GF-D8 (cell line): ENCODE measurements at regions not wholly inside any gene's neighbourhood (a gene's known extent, or its start where the extent isn't known, plus 50 kb on each side); places are given as distances from the start of the nearest gene placed in this dataset.

Experiments
- DNase-seq: peaks from one replicate; lab custom pipeline; 2025; lab: John Stamatoyannopoulos, UW

DNA sequence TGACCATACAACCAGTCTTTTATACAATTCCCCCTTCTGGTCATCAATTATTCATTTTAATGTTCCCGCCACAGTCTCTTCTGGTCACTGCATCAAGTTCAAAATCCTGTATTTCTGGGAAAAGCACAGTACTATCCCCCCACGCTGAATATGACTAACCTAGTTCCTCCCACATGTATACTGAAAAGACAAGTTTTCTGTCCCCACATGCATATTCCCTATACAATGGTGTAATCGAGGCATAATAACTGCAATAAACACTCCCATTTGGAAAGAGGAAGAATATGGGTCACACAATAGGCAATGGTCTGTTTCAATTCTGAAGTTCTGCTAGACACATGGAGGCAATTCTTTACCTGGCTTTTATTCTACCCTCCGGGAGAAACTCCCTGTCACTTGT is 344.9 kb downstream of the EFNA5 start:
- DNase-seq = no peak

DNA sequence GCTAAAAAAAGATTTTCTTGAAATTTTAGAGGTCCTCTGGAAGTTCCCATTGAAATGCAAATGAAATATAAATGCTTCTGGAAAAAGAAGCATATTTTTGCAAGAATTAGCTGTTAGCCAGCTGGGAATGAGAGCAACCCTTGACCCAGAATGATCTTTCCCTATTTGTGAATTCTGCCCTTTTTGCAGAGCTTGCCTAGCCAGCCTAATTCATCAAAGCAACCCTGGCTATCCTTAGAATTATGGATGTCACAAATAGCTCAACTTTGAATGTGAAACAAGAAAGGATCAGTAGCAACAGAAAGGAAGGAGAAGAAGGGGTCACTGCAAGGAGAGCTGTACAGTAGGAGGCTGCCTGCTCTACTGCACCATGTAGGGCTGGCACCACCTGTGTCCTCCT is 345.9 kb downstream of the EFNA5 start:
- DNase-seq = no peak

DNA sequence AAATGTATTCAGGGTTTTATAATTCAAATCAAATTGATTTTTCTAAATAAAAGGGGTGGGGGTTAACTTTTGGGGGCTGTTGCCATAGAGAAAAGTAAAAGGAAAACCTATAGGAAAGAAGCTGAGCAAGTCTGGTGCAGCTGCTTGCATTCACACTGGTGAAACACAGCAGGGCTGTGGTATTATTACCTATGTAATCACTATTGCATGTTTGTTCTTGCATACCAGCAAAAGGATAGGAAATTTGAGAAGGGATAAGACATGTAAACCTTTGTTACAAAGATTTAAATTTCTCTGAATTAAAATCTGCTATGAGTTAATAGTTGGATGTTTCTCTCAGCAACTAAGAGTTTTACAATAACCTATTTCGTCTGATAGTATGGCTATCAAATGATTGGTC is 346.7 kb downstream of the EFNA5 start:
- DNase-seq = no peak

DNA sequence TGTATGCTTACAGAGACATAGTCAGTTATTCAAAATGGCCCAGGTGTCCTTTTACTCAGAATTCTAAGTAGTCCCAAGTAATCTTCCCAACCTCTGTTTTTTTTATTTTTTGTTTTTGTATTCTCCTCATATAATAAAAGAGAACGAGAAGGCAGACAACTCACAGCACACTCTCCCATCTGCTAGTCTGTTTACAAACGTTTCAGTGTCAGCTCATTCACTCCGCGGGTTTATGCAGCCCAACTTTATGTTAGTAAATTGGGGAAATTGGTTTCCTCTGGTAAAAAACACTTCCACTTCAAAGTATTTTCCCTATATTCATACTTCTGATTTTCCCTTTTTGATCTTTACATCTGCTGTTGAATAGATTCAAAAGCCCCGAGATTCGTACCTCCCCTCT is 347.2 kb downstream of the EFNA5 start:
- DNase-seq = no peak

DNA sequence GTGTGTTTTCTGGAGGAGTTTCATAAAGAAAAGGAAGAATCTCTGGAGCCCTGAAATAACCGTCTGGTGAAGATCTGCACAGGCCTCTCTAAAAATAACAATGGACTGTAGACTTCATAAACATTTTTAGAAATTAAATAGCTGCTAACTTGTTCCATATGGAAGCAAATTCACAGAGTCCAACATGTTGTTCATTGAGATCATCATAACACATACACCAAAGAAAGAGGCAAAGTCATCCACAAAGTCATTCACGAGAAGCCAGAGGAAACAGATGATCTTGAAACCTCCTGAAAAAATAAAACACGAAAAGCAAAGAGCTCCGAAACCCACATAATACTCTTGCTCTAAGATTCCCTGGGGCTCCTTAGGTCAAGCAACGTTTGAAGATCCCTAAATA is 347.8 kb downstream of the EFNA5 start:
- DNase-seq = no peak

DNA sequence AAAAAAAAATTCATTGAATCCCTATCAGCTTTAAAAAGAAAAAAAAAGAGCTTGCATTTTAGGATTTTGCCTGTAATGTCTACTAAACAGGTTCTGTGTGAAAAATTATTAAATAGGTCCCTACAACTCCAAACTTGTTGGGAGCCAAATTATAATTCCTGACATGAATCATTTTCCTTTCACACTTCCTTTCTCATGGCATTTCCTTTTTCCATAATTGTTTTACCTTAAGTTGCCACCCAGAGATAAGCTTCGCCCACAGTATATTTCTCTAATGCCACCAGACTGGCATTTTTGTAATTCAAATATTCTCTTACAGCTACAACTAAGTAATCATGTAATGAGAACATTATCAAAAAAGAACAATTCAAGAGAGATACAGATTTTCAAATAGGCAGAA is 348.8 kb downstream of the EFNA5 start:
- no peak for DNase-seq

DNA sequence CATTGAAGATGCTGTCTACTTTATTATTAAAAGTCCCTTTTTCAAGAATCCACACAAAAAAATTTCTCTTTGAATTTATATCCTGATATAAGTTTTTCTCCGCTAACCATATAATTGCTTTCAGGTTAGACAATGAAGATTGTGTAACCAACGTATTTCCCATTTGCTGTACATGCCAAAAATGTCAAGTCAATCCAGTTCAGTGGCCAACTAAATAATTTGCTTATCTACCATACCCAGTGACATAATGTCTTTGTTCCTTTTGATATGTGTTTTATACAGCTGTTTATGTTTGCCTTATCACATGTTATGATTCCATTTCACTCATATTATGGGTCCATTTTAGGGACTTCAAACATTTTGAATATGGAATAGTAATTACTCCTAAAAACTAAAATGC is 349.9 kb downstream of the EFNA5 start:
- no peak for DNase-seq

DNA sequence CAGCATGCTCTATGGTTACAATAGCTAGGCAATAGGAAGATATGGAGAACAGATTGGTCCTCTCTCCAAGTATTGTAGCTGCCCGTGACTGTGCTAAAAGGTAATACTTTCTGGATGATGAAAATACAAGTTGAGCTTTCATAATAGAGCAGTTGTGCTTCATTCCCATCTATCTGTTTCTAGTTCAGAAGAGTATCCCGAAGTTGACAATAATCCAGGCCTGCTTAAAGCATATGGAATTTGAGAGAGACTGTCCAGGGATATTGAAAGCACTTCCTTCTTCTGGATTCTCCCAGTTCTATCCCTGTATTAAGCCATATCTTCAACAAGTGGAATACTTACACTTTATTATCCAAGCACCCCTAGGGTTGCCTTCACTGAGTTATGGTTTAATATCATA is 350.4 kb downstream of the EFNA5 start:
- DNase-seq = no peak

DNA sequence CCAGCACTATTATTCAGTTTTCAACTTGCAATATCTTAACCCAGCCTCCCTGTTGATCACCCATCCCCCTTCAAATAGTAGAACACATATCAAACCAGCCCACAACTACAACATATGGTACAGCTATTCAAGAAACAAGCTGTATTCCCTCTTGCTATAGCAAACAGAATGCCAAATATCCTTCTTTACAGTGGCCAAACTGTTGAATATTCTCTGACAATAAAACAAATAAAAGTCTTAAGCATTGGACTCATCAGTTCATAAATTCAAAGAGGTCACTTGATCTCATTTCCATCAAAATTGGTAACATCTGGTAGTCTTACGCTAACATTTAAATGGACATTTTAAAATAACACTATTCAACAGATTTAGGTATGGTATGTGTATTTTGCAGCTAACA is 350.8 kb downstream of the EFNA5 start:
- DNase-seq = no peak

DNA sequence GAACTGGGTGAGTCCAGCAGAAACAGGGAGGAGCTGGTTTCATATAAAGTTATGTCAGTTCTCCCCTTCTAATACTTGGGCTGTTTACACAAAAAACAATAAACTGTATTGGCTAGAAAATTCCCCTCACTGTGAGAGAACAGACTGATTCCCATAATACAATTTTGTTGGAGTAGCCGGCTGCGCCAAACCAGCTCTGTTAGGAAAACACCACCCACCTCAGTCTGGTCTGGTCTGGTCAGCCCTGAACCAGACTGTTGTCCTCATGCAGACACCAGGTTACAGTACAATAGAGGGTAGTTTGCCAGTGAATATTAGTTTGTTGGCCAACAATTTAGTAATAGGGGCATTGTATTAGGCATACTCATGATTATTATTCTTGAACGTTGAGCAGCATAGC is 356.4 kb downstream of the EFNA5 start:
- no peak for DNase-seq

DNA sequence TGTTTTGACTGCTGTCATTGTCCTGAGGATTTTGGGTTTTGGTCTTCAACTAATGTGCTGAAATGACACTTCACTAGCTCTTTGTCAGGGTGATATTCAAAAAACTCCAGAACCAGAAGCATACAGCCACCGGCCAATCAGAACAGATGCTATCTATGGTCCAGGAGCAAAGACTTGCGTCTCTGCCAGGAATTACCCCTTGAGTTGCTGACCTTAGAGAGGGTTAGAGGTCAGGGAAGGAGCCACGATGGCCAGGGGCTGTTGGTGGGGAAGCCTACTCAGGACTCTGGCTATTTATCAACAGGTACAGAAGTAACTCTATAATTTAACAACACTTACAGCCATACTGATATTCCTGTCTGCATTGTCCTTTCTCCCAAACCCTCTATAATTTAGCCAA is 356.8 kb downstream of the EFNA5 start:
- DNase-seq = no peak

DNA sequence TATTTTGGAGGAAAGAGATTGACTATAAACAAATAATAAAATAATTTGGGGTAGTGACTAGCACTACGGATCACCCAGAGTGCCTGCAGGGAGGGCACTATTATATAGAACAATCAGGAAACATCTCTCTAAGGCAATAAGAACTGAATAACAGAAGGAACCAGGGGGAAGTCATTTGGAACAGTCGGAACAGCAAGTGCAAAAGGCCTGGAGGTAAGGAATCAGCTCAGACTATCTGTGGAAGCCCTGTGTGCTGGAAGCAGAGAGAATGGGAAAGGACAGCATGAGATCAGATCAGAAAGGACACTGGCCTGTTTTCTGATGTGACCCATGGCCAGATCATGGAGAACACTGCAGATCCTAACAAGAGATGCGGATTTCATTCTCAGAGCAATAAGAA is 357.6 kb downstream of the EFNA5 start:
- DNase-seq = no peak

DNA sequence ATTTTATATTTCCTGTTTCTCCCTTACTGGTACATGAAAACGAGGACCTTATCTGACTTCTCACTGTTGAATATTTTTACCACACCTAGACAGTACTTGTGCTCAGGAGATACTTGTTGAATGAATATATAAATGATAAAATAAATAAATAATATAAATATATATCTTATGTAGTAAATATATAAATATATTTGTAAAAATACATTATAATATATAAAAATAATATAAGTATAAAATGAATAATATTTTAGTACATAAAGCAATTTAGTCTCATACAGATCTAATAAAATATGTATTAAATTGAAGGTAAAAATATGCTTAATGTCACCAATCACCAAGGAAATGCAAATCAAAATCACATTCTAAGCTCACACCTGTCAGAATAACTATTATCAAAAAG is 360.6 kb downstream of the EFNA5 start:
- no peak for DNase-seq

DNA sequence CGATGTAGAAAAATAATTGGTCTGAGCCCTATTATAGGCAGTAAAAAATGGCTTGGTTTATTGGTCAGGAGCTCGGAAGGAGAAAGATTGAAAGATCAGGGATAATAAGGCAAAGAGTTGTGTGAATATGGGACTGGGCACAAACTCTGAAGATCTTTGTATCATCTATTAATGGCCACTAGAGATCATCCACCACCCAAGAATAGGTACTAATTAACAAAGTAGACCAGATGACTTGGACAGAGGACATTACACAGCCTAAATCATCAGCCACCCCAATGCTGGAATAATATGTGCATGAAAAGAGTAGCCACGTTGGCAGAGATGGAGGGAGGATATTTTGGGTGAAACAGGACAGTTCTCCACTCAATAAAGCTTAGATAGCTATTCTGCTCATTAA is 364.1 kb downstream of the EFNA5 start:
- no peak for DNase-seq

DNA sequence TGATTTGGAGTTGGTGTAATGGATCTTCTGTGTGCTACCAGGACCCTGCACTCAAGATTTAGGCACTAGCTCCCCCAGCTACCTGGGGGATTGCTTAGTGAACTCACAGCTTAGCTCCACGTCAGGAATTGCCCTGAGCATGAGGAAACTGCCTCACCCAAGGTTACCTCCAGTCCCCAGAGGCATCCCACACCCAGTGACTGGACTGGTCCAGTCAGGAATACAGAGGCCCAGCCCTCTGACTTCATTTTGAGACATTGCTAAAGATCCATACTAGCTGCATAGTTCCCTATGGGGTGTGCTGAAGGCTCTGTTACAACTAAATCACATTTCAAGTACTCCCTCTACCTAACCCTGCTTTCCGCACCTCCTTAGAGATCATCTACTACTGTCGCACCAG is 364.7 kb downstream of the EFNA5 start:
- no peak for DNase-seq

DNA sequence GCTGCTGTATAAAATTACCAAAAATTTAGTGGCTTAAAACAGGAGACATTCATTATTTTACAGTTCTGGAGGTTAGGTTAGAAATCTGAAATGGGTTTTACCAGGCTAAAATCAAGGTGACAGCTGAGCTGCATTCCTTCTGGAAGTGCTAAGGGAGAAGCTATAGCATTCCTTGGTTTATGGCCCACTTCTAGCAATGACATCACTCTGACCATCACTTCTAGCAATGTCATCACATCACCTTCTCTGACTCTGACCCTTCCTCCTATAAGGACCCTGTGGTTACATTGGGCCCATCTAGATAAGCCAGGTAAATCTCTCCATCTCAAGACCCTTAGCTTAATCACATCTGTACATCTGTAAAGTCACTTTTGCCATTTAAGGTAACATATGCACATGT is 366.1 kb downstream of the EFNA5 start:
- no peak for DNase-seq

DNA sequence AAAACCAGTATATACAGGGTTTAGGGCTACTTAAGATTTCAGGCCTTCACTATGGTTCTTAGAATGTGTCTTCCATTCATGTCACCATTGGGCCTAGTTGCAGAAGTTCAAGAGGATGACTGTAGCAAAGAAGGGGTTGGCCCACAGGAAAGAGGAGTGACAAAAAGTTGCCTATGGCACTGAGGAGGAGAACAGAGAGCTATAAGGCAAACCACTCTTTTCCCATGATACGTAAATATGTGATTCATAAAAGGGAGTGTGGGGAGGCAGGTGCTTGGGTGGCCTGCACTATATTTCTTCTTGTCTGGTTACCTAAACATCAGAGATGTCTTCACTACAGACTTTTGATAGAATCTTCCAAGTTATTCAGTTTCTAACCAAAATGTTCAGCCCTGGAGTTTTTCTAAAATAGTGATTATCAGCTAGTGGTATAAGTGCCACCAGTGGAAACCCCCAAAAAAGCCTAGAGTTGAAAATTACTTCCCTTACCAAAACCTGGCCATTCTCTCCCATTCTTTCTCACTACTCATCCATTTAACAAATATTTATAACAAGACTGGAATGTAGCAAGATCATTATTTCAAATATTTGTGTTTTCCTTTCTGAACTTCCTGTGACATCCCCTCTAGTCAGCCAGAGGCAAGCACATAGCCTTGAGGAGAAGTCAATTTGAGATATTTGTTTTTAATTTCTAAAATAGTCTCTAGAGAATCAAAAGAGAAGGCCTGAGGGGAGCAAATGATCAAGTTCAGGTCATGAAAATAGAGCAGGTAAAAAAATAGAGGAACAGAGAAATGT is 367.4 kb downstream of the EFNA5 start:
- DNase-seq = no peak

DNA sequence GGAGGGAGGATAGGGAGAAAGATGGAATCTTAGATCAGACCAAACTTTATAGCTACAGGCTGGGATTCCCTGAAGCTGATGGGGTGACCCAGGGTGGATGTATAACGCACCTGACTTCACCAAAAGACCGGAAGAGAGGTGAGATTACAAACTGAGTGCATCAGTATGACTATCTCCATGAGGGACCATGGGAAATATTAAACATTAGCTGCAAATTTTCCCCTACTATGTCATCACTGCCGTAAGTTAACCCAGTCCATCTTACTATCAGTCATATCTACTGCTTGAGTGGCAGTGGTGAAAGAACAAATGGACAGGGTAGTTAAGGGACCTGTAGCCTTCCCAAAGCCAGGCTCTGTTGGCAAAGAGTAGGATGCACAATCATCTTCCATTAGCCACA is 368.3 kb downstream of the EFNA5 start:
- no peak for DNase-seq

DNA sequence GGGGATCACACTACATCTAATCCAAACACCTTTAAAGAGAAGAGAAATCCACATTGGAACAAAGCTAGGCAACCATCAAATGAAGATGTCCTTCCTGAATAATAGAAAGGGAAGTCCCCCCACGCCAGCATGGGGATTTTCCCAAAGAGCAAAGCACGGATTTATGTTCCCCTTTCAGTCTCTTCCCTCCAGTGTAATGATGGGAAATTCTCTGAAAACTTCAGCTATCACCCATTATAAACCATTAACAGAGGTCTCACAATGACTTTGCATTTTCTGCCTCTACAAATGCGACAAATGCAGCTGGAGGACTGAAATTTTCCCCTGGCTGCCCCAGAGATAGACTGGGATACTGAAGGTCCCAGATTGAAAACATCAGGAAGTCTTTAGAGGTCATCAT is 368.7 kb downstream of the EFNA5 start:
- no peak for DNase-seq

DNA sequence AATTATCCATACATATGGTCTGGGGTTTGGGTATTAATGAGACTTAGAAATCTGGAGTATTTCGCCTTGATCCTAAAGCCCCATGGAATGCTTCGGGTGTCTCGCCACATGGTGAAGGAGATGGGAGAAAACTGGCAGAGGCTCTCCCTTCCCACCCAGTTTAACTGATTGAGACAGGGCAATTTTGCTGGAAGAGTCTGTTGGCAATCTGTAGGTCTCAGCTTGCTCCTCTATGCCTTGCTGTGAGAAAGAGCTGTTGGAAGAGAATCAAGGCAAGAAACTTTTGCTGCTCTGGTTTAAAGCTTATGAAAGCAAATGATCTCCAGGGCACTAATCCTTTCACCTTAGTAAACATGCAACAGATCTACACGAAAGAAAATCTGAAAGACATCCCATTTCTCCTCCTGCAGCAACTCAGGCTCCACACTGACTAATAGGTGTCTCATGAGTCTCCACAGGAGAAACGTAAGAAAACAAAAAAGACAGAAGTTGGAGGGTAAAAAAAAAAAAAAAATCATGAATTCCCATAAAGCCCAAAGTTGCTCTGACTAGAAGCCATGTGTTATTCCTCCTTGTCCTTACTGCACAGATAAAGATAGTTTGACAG is 369.9 kb downstream of the EFNA5 start:
- no peak for DNase-seq

DNA sequence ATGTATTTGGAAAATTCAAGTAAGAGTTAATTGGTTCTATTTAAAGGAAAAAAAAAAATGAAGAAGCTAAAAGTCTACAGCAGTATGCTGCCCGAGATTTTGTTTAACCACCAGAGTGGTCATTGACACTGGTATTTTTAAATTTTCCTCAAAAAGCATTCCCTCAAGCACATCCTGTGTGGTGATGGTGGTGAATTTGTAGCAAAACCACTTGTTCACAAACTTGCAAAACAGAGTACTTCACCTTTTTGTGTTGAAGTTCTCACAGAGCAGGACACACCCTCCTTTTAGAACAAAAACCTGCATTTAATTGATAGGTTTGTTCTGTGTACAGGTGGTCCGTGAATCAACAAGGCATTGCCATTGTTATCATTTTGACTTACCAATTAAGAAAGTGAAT is 374.2 kb downstream of the EFNA5 start:
- DNase-seq = no peak

DNA sequence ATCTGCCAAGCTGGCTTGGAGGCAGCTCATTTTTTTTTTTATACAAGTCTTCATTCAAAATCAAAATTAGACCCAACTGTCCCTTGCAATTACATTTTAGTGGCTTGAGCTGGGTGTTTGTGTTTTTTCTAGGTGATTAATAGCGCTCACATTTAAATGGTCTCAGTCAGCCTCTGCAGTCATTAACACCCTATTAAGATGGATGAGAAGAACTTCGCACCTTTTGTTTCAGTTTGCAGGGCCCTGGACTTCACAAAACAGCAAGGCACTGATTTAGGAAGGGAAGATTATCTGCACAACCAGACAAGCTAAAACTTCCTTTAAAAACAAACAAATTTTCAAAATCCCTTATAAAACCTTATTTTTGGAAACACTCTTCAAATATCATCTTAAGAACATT is 374.8 kb downstream of the EFNA5 start:
- DNase-seq = no peak

DNA sequence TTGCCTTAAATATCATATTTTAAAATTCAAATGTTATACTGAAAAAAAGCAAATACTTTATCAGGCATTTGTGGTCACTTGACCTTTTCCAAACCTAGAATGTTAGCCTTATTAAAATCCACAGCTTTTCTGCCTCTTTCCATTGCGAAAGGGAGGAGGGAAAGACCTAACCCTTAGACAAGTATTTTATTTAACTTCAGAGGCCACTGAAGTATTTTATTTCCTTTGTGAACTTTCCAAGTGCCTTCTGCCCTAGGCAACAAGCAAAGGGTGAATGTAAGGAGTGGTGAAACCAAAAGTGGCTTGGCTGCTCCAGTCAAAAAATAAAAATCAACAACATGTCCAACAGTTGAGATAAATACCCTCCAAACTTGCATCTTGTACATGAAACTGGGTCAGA is 376.1 kb downstream of the EFNA5 start:
- DNase-seq = no peak

DNA sequence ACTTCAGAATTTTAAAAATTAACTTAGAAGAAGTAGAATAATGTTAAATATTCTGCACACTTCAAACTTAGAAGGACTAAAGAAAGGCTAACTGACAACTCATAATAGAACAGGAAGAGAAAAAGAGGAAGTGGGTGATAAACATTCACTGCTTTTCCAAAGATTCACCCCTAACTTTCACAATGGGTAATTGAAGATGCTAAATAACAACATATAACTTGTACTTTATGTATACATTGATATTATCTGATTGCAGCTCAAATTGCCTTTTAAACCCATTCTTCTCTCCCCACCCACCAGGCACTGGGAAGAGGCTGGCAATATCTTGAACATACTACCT is 376.6 kb downstream of the EFNA5 start:
- no peak for DNase-seq
